ENCODE measurements at regions not wholly inside any gene's neighbourhood (a gene's known extent, or its start where the extent isn't known, plus 50 kb on each side); places are given as distances from the start of the nearest gene placed in this dataset.

- TF ChIP-seq EZH2 (IDR thresholded peaks at IDR 0.05; ENCODE audit: borderline replicate concordance, low read depth, low read length, severe bottlenecking) (no peak), CTCF (IDR thresholded peaks at IDR 0.05; ENCODE audit: extremely low read depth in 1 of 2, insufficient read depth in 1 of 2, low read depth in 1 of 2, low read length in 2 of 2) (no peak), POLR2AphosphoS5 (IDR thresholded peaks at IDR 0.05; ENCODE audit: insufficient read depth, low read depth, low read length) (no peak), POLR2A (IDR thresholded peaks at IDR 0.05; ENCODE audit: low read depth, low read length) (no peak), MAX (IDR thresholded peaks at IDR 0.05; ENCODE audit: insufficient read depth, insufficient read length) (no peak), FOS (IDR thresholded peaks at IDR 0.05; ENCODE audit: borderline replicate concordance, insufficient read depth, low read length) (no peak), GATA2 (IDR thresholded peaks at IDR 0.05; ENCODE audit: insufficient read depth, insufficient read length, low read depth, low read length) (no peak)
Measured at GRCh38 chr17:71402661-71403141, 718.1 kb upstream of the SOX9 start.

All from endothelial cell of umbilical vein (primary cell).